GM10248 (cell line): ENCODE measurements at regions not wholly inside any gene's neighbourhood (a gene's known extent, or its start where the extent isn't known, plus 50 kb on each side); places are given as distances from the start of the nearest gene placed in this dataset.

ENCODE experiments used
- CTCF ChIA-PET: fragments of 300-600 bp; sonication (Branson Sonifier 250); formaldehyde crosslinking; extraction: SDS; loops from one replicate; lab custom pipeline; 2021; ENCODE audit warnings: antibody characterized with exemption; lab: Yijun Ruan, JAX
- POLR2A ChIA-PET: fragments of 350-650 bp; sonication (Branson Sonifier 250); formaldehyde crosslinking; extraction: SDS; loops from one replicate; lab custom pipeline; 2020; ENCODE audit warnings: antibody characterized with exemption; lab: Yijun Ruan, JAX
- DNase-seq: peaks from one replicate; pipeline ENCODE4 v3.0.0; 2012; ENCODE audit errors: extremely low spot score
- CTCF ChIP-seq: IDR thresholded peaks from 2 replicates; pipeline ENCODE4 v1.5.1; 2012; ENCODE audit warnings: mild to moderate bottlenecking, low read depth; ENCODE audit errors: extremely low read depth, missing control alignments, control extremely low read depth

DNA sequence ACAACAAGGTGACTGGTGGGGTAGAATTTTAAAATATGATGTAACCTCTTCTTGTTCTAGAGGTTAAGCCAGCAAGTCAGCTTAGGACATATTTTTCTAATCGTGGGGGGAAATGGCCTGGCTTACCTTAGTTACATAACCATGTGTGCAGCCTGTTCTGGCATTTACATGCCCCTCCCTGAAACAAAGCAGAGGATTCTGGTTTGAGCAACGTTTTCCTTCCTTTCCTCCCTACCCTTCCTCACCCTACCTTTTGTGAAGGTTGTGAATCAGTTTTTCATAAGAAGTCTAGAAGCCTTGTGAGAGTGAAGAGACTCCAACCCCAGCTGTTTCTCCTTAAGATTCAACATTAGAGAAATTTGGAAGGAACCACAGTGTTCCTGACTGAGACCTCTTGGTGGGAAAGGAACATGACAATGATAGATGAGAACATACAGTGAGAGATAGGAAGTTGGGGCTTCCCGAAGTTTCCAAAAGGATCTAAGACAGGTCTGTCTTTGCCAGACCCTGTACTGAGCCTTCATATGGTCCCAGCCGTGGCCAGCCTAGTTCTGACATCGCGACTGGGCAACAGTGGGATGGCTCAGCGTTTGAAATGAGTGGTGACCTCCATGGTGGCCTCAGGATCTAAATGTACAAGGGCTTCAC lies 365.2 kb downstream of the SPATA31D1 start:
- CTCF ChIA-PET, result no interaction called here
- POLR2A ChIA-PET, result no interaction called here
- no peak for TF ChIP-seq CTCF
- DNase-seq, result no peak

DNA sequence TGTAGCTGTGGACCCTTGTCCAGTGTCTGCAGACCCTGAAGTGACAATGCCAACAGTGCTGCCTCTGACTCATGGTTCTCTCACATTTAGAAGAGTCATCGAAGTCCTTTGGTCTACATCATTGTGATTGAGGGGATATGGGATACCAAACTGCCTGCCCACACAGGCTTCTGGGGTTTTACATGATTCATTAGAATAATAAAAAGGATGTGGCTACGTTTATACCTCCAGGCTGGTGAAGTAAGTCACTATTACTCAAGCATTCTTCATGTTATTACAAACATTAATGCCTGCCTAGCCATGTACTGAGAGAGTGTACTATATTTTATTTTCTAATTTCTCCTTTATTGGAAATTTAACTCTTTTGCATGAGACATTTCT lies 365.7 kb downstream of the SPATA31D1 start:
- ChIA-PET CTCF (no interaction called here), POLR2A (no interaction called here)
- DNase-seq, result no peak
- no peak for TF ChIP-seq CTCF

- no peak for TF ChIP-seq CTCF
- ChIA-PET POLR2A (no interaction called here), CTCF (no interaction called here)
- DNase-seq, result no peak
Observed at GRCh38 chr9:82356131-82356530, 367.6 kb downstream of the SPATA31D1 start.

DNA sequence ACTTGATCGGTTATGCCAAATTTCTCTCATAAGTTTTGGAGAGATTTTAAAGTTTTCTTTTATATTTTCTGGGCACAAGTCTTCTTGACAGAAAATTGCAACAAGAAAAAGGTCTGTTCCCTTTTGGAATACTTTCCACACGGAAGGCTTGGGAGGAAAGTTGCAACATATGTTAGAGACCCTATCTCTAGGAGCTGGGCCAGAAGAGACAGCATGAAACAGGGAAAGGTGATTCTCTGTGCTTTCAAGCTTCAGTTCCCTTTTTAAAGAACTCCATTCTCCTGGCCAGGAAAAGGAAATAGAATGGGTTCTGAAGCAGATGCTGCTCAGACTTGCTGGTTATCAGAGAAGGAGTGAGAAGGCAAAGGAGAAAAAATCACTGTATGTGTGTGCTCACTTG lies 368.3 kb downstream of the SPATA31D1 start:
- CTCF ChIA-PET, result no interaction called here
- POLR2A ChIA-PET, result no interaction called here
- no peak for TF ChIP-seq CTCF
- no peak for DNase-seq

DNA sequence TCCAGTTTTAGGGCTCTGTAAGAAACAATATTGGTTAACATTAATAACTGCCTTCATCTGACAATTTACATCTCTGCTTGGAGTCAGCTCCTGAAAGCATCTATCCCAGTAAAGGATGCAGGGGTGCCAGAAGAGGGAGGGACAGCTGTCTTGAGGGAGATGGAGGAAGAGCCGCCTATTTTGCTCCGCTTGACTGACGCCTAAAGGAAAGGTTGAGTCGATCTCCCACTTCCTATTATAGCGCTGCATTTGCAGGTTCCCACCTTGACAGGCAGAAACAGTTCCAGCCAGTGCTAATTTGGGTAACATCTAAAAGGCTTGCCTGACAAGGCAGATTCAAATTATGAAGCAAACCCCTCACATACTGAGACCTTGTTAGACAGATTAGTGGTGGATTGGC lies 374.6 kb downstream of the SPATA31D1 start:
- TF ChIP-seq CTCF, result no peak
- ChIA-PET POLR2A (no interaction called here), CTCF (no interaction called here)
- no peak for DNase-seq

- TF ChIP-seq CTCF, result no peak
- POLR2A ChIA-PET, result no interaction called here
- DNase-seq, result no peak
- CTCF ChIA-PET, result no interaction called here
Observed at GRCh38 chr9:82363682-82364081, 375.1 kb downstream of the SPATA31D1 start.
